ENCODE measurements at regions not wholly inside any gene's neighbourhood (a gene's known extent, or its start where the extent isn't known, plus 50 kb on each side); places are given as distances from the start of the nearest gene placed in this dataset.

- no peak overlapping the region for H3K27ac ChIP-seq
- TF ChIP-seq, protein P1, sequence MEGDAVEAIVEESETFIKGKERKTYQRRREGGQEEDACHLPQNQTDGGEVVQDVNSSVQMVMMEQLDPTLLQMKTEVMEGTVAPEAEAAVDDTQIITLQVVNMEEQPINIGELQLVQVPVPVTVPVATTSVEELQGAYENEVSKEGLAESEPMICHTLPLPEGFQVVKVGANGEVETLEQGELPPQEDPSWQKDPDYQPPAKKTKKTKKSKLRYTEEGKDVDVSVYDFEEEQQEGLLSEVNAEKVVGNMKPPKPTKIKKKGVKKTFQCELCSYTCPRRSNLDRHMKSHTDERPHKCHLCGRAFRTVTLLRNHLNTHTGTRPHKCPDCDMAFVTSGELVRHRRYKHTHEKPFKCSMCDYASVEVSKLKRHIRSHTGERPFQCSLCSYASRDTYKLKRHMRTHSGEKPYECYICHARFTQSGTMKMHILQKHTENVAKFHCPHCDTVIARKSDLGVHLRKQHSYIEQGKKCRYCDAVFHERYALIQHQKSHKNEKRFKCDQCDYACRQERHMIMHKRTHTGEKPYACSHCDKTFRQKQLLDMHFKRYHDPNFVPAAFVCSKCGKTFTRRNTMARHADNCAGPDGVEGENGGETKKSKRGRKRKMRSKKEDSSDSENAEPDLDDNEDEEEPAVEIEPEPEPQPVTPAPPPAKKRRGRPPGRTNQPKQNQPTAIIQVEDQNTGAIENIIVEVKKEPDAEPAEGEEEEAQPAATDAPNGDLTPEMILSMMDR (conservative IDR thresholded peaks at IDR 0.05): no peak
- no peak for TF ChIP-seq ZFX (IDR thresholded peaks at IDR 0.05)
These were observed 206.0 kb upstream of the CDH4 start for GRCh38 chr20:61045876-61046585.

DNA sequence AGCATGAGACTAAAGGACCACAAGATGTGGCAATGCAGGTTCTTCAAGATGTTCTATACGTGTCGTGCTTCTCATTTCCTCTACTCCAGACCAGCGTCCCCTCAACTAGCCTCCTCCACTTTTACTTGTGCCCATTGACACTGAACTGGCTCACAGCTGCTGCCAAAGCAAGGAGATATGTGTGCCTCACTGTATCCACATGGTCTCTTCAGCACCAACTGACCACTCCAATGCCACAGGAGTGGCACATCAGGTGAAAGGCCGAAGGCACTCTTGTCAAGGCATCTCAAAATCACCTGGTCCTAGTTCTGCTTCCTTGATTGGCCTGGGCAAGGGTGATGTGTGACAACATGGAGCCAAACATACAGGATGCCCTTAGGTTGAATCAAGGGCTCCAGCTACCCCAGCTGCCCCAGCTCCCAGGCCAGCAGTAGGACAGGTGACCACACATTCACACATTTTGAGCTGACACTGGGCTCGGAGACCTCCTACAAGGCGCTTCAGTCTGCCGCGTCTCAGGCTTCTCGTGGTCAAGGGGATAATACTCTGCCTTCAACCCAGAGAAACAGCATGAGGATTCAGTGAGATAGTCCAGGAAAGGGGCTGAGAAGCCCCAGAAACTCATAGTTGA, 205.2 kb upstream of the CDH4 start:
- TF ChIP-seq, protein P1 (conservative IDR thresholded peaks at IDR 0.05): no peak
- TF ChIP-seq ZFX (IDR thresholded peaks at IDR 0.05): no peak
- H3K27ac ChIP-seq: no peak overlapping the region

- TF ChIP-seq ZFX (IDR thresholded peaks at IDR 0.05): no peak
- TF ChIP-seq, protein P1 (conservative IDR thresholded peaks at IDR 0.05): no peak
- no peak overlapping the region for H3K27ac ChIP-seq
These were observed 204.5 kb upstream of the CDH4 start for GRCh38 chr20:61047515-61047914.

DNA sequence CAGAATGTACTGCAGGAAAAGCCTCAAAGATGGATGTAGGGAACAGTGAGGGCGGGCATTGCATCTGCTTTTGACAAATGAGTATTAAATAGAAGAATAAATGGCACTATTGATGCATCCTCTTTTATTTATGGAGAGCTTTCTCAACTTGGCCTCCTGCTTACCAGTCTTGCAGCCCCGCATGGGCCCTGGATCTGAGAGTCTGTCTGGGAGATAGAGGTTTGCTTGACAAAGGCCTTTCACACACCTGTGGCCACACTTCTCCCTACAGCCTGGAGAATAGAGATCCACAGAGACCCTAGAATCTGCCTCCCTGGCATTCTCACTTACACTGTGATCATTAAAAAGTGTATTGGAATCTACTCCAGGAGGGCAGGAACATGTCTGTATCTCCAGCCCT, 203.8 kb upstream of the CDH4 start:
- TF ChIP-seq, protein P1 (conservative IDR thresholded peaks at IDR 0.05): no peak
- no peak for TF ChIP-seq ZFX (IDR thresholded peaks at IDR 0.05)
- no peak overlapping the region for H3K27ac ChIP-seq

DNA sequence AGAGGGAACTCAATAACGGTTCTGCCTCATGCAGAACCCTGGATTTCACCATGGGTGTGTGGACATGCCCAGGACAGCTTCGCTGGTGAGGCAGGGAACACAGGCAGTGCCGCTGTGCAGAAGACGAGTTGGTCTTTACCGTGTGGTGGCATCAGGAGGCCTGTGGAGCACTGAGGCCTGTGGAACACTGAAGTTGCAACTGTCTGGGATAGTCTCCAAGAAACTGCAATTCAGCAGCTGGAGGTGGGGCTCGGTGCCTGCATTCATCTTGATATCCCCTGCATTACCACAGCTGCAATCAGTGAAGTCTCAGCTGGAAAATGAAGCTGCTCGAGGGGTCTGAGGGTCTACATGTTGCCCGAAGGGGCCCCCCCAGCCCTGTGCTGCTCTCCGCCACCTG, 202.4 kb upstream of the CDH4 start:
- no peak for TF ChIP-seq ZFX (IDR thresholded peaks at IDR 0.05)
- TF ChIP-seq, protein P1 (conservative IDR thresholded peaks at IDR 0.05): no peak
- no peak overlapping the region for H3K27ac ChIP-seq

DNA sequence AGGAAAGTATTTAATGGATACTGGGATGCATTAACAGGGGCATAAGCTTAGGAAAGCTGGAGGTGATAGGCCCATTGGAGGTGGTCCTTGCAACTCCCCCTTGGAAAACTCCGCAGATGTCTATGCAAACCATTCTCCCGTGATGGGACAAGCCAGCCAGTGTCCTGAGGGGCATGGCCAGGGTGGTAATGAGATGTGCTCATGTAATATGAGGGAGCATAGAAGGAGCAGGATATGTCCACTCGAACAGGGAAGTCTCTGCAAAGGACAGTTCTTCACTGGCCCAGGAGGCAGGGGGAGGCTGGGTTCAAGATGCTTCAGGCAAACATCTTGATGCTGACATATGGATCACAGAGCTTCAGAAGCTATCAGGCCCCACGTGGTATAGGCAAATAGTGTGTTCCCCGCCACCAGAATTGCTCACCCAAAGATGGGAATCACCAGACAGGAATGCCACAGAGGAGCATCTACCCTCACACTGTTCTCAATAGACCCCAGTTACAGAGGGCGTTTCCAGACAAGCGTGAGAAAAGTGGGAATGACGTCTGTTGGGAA, 201.6 kb upstream of the CDH4 start:
- no peak for TF ChIP-seq ZFX (IDR thresholded peaks at IDR 0.05)
- TF ChIP-seq, protein P1 (conservative IDR thresholded peaks at IDR 0.05): no peak
- no peak overlapping the region for H3K27ac ChIP-seq

GRCh38 chr20:61052195-61052750, 199.8 kb upstream of the CDH4 start:
- no peak overlapping the region for H3K27ac ChIP-seq
- TF ChIP-seq, protein P1 (conservative IDR thresholded peaks at IDR 0.05): no peak
- TF ChIP-seq ZFX (IDR thresholded peaks at IDR 0.05): no peak
